Heart right ventricle (tissue), 16 donors: ENCODE measurements at regions not wholly inside any gene's neighbourhood (a gene's known extent, or its start where the extent isn't known, plus 50 kb on each side); places are given as distances from the start of the nearest gene placed in this dataset.

ENCODE experiments used
- ATAC-seq, 8 donors: fragments of 200-7000 bp; cut with Tn5 transposase; one replicate each; pipeline ENCODE4 v1.9.1; 2020; ENCODE audit warnings: mild to moderate bottlenecking in 8 of 8, moderate library complexity in 8 of 8, moderate number of reproducible peaks in 1 of 8
- DNase-seq, 2 donors: peaks; one replicate each; pipeline ENCODE4 v3.0.0-alpha.2; 2020
- H3K27ac ChIP-seq, 10 donors: fragments of 200-600 bp; sonication (generic) in 2 of 10; one replicate each; pipeline versions ENCODE4 v1.5.0 to v1.8.0; 2020 to 2022; ENCODE audit warnings: mild to moderate bottlenecking in 3 of 10
- H3K27me3 ChIP-seq, 7 donors: fragments of 200-600 bp; one replicate each; pipeline ENCODE4 v1.8.0; 2021 to 2022; ENCODE audit warnings: mild to moderate bottlenecking in 2 of 7
- H3K36me3 ChIP-seq, 9 donors: fragments of 200-600 bp; sonication (generic) in 1 of 9; one replicate each; pipeline versions ENCODE4 v1.5.0 to v1.8.0; 2020 to 2022; ENCODE audit warnings: mild to moderate bottlenecking in 2 of 9
- H3K4me1 ChIP-seq, 9 donors: fragments of 200-600 bp; sonication (generic) in 1 of 9; one replicate each; pipeline versions ENCODE4 v1.5.0 to v1.8.0; 2020 to 2022; ENCODE audit warnings: mild to moderate bottlenecking in 4 of 9
- H3K4me3 ChIP-seq, 10 donors: fragments of 200-600 bp; sonication (generic) in 2 of 10; one replicate each; pipeline versions ENCODE4 v1.5.0 to v1.8.0; 2020 to 2022; ENCODE audit warnings: mild to moderate bottlenecking in 7 of 10, moderate library complexity in 2 of 10
- H3K9me3 ChIP-seq, 11 donors: fragments of 200-600 bp in 10 of 11; sonication (generic) in 2 of 11; one replicate each; pipeline versions ENCODE4 v1.5.0 to v1.8.0; 2013 to 2022; ENCODE audit warnings: mild to moderate bottlenecking in 2 of 11, control low read depth in 1 of 11, moderate library complexity in 1 of 11
- CTCF ChIP-seq, 9 donors: fragments of 200-600 bp; sonication (generic) in 2 of 9; IDR thresholded peaks; one replicate each; pipeline versions ENCODE4 v1.5.0 to v1.8.0; 2021 to 2022; ENCODE audit warnings: antibody characterized with exemption in 9 of 9, mild to moderate bottlenecking in 5 of 9, moderate library complexity in 1 of 9
- WGBS, 2 donors: extraction: QIAGEN DNeasy Blood & Tissue Kit; methylation state at CpG; one replicate each; pipeline ENCODE4 v1.1.7; 2013; ENCODE audit warnings: inconsistent platforms in 1 of 2; 5-methylcytosine and 5-hydroxymethylcytosine counted together
- intact Hi-C, 10 donors: fragments of 100-400 bp; cut with DNase I; formaldehyde crosslinking; loops; one replicate each; pipeline versions ENCODE4 v1.11.1 to v1.14.2; 2022
- donor health status: Arrhythmogenic right ventricular cardiomyopathy.
- donor health status: ischemic (EF 13 %, LVEDD 7.1; RV severe dilation, severe dysfunction).
- donor health status: healthy with polysubstance abuse.
- donor health status: DM: no; HTN: yes; CAD: no.
- donor health status: DM: no; HTN: no; CAD: no.
- donor health status: ischemic (EF 25% LVEDD 6.9; RV normal size, moderate dysfunction).
- donor health status: ischemic (EF 25% LVEDD 5.7; RV mildly dilated, moderate dysfunction).
- donor health status: healthy.
- donor health status: DM: yes; HTN: yes; CAD: no.
- donor health status: Ischemic cardiomyopathy.
- donor health status: ischemic (EF 35%, LVEDD 5.7; RV mildly dilated, moderate dysfunction).
- donor health status: nonischemic (EF 11% LVEDD 7.7; RV severe dilation, severe dysfunction).
- donor health status: DM: yes; HTN: yes; CAD: no.
- donor health status: PGD.
- donor health status: ischemic (EF 29% LVEDD 5.4; RV normal size, mild dysfunction).
- donor health status: nonischemic (EF 23%, LVEDD 6.1; RV moderate dilation, normal function).

GRCh38 chr2:180763263-180763989 lies 217.0 kb upstream of the UBE2E3 start:
- no peak for ATAC-seq
- Histone ChIP-seq H3K4me3 (no peak overlapping the region), H3K9me3 (no peaks in the 10 kb centered on the region), H3K4me1 (no peaks in the 10 kb centered on the region), H3K27me3 (no peaks in the 10 kb centered on the region), H3K36me3 (no peaks in the 10 kb centered on the region), H3K27ac (no peak overlapping the region)
- DNase-seq, result no peak
- no peak for TF ChIP-seq CTCF (IDR thresholded peaks at IDR 0.05)
- 44 to 65% methylated on average over 2 of the region's 2 CpGs for WGBS, 2 donors
- intact Hi-C loops, result no loop called here

GRCh38 chr2:180761224-180761623 lies 219.2 kb upstream of the UBE2E3 start:
- no peak overlapping the region for H3K27ac ChIP-seq
- WGBS, 2 donors, result 47 to 49% methylated on average over 5 of the region's 5 CpGs
- no peak for DNase-seq
- no peak for ATAC-seq
- no peaks in the 10 kb centered on the region for H3K4me1 ChIP-seq
- intact Hi-C loops, result no loop called here
- H3K4me3 ChIP-seq, result no peak overlapping the region
- H3K36me3 ChIP-seq, result no peaks in the 10 kb centered on the region
- no peaks in the 10 kb centered on the region for H3K9me3 ChIP-seq
- TF ChIP-seq CTCF (IDR thresholded peaks at IDR 0.05), result no peak
- no peaks in the 10 kb centered on the region for H3K27me3 ChIP-seq

- no peak overlapping the region for H3K27ac ChIP-seq
- TF ChIP-seq CTCF (IDR thresholded peaks at IDR 0.05), result no peak
- ATAC-seq (no peak), DNase-seq (no peak)
- H3K36me3 ChIP-seq, result no peaks in the 10 kb centered on the region
- WGBS, 2 donors, result 89 to 91% methylated on average over 1 of the region's 1 CpG
- no peaks in the 10 kb centered on the region for H3K27me3 ChIP-seq
- intact Hi-C loops, result no loop called here
- H3K4me3 ChIP-seq, result no peak overlapping the region
- no peaks in the 10 kb centered on the region for H3K9me3 ChIP-seq
- no peaks in the 10 kb centered on the region for H3K4me1 ChIP-seq
These were observed 220.8 kb upstream of the UBE2E3 start for GRCh38 chr2:180759631-180760030.

- ATAC-seq (no peak), DNase-seq (no peak)
- WGBS, 2 donors, result 87 to 88% methylated on average over 5 of the region's 5 CpGs
- intact Hi-C loops, result no loop called here
- H3K27me3 ChIP-seq, result no peaks in the 10 kb centered on the region
- H3K4me1 ChIP-seq, result no peaks in the 10 kb centered on the region
- TF ChIP-seq CTCF (IDR thresholded peaks at IDR 0.05), result no peak
- H3K36me3 ChIP-seq, result no peaks in the 10 kb centered on the region
- H3K9me3 ChIP-seq, result no peaks in the 10 kb centered on the region
- no peak overlapping the region for H3K4me3 ChIP-seq
- H3K27ac ChIP-seq, result no peak overlapping the region
These were observed 226.3 kb upstream of the UBE2E3 start for GRCh38 chr2:180753809-180754761.
